Fibroblast of the aortic adventitia (primary cell): ENCODE measurements at regions not wholly inside any gene's neighbourhood (a gene's known extent, or its start where the extent isn't known, plus 50 kb on each side); places are given as distances from the start of the nearest gene placed in this dataset.

ENCODE experiments used
- DNase-seq: peaks from one replicate; pipeline ENCODE4 v3.0.0-alpha.2; 2010; ENCODE audit warnings: low read depth
- H3K4me3 ChIP-seq: 2 replicates; pipeline ENCODE4 v1.5.1; 2011; ENCODE audit warnings: low read depth, mild to moderate bottlenecking, control low read depth, low read length, moderate library complexity
- CTCF ChIP-seq: IDR thresholded peaks from 2 replicates; pipeline ENCODE4 v1.5.1; 2011; ENCODE audit warnings: mild to moderate bottlenecking, low read length, control low read depth, inconsistent platforms; ENCODE audit not compliant: insufficient read depth

- no peak for TF ChIP-seq CTCF
- no peak overlapping the region for H3K4me3 ChIP-seq
- no peak for DNase-seq
Observed at GRCh38 chrX:30951003-30951402, 61.9 kb upstream of the TAB3 start.

GRCh38 chrX:30950391-30950790 is 61.3 kb upstream of the TAB3 start:
- no peak overlapping the region for H3K4me3 ChIP-seq
- TF ChIP-seq CTCF = no peak
- no peak for DNase-seq

DNA sequence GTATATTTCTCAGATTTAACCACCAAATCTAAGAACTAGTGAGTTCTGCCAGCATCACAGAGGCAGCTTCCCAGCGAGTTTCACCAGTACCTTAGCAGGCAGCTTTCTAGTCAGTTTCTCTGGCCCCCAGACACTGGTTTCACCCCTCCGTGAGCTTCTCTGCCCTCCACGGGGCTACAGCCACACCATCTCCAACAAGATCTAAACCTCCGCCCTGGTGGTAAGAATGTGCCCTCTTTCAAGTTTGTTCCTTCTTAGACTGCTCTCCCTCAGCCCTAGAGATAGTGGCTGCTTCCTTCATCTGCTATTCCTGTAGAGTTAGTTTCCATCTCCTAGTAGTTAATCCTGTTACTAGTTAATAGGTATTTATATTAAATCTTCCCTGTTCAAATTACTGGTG is 60.5 kb upstream of the TAB3 start:
- no peak for DNase-seq
- TF ChIP-seq CTCF = no peak
- H3K4me3 ChIP-seq = no peak overlapping the region

DNA sequence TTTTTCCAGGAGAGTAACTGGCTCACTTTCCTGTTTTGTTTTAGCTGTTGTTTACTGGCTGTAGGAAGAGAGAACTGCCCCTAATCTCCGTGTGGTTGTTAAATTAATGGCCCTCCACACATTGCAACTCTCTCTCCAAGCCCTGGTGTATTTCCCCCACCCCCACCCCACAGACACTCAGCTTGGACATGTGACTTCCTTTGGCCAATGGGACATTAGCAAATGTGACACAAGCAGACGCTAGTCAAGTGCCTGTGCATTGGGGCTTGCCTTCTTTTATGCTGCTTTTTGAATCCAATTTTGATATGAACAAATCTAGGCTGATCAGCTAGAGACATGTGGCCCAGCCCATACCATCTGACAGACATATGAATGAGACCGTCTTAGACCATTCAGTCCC is 59.6 kb upstream of the TAB3 start:
- DNase-seq = no peak
- H3K4me3 ChIP-seq = no peak overlapping the region
- no peak for TF ChIP-seq CTCF

- no peak for DNase-seq
- no peak overlapping the region for H3K4me3 ChIP-seq
- no peak for TF ChIP-seq CTCF
Observed at GRCh38 chrX:30948051-30948450, 59.0 kb upstream of the TAB3 start.

GRCh38 chrX:30943984-30944383 is 54.9 kb upstream of the TAB3 start:
- TF ChIP-seq CTCF = no peak
- peak; percentile 32 for DNase-seq
- H3K4me3 ChIP-seq = no peak overlapping the region

- no peak for DNase-seq
- no peak overlapping the region for H3K4me3 ChIP-seq
- TF ChIP-seq CTCF = no peak
Observed at GRCh38 chrX:30941898-30942297, 52.8 kb upstream of the TAB3 start.
